GM12892 (cell line): ENCODE measurements at regions not wholly inside any gene's neighbourhood (a gene's known extent, or its start where the extent isn't known, plus 50 kb on each side); places are given as distances from the start of the nearest gene placed in this dataset.

ENCODE experiments used
- POLR2A ChIP-seq: IDR thresholded peaks from 2 replicates; pipeline ENCODE4 v1.6.1; 2011; ENCODE audit warnings: low read depth, low read length, control low read depth
- TAF1 ChIP-seq: IDR thresholded peaks from 2 replicates; pipeline ENCODE4 v1.6.1; 2011; ENCODE audit warnings: low read depth, mild to moderate bottlenecking, control low read depth, low read length, borderline replicate concordance

GRCh38 chr5:38168029-38168428 is 90.3 kb upstream of the EGFLAM start:
- TF ChIP-seq POLR2A = no peak
- no peak for TF ChIP-seq TAF1
